ENCODE measurements at regions not wholly inside any gene's neighbourhood (a gene's known extent, or its start where the extent isn't known, plus 50 kb on each side); places are given as distances from the start of the nearest gene placed in this dataset.
A peak's percentile ranks its signal among the peaks of the same experiment; 100 is the strongest.

DNA sequence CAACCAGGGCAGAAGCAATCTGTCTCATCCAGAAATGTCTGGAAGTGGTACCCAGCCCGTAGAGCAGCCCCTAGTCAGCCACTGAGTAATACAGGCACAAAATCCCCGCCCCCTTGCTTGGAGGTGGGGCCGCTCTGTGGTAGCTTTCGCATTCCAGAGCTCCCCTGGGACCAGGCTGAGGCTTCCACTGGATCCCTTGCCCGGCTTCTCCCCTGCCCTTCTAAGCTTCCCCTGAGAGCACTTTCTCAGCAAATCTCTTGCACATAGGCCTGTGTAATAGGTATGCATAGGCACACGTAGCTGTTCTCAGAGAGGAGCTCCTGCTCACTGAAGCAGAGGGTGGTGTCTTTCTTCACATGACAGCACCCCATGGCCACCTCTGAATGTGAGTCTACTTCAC is 144.2 kb downstream of the BMS1 start:
- no peak overlapping the region for H3T11ph ChIP-seq (ENCODE audit: low read length)
- no peak overlapping the region for H3K4ac ChIP-seq (ENCODE audit: low read depth, low read length)
- no peak overlapping the region for H2BK12ac ChIP-seq (ENCODE audit: insufficient read length, low read depth, low read length)
- no peak overlapping the region for H4K5ac ChIP-seq (ENCODE audit: insufficient read length, low read depth, low read length)
- 0 out of 5 replicates have a peak overlapping the region, but pooled peaks of 1 of the 2 experiments have one; percentile 38 for H3K4me3 Mint-ChIP-seq
- H2AK5ac ChIP-seq (ENCODE audit: insufficient read length, low read length), result no peak overlapping the region
- H3K27ac ChIP-seq (ENCODE audit: insufficient read length, low read depth, low read length), result no peak overlapping the region
- H4K8ac ChIP-seq (replicated peaks; ENCODE audit: insufficient read length, low read depth, low read length), result no peak overlapping the region
- H3K79me2 ChIP-seq (ENCODE audit: insufficient read depth, low read length), result no peaks in the 10 kb centered on the region
- peaks cover 2% of the 10 kb centered on the region for H3K4me1 ChIP-seq (ENCODE audit: insufficient read depth, low read length)
- H2BK120ac ChIP-seq (ENCODE audit: low read depth, low read length, poor library complexity, severe bottlenecking), result no peak overlapping the region
- H3K18ac ChIP-seq (ENCODE audit: insufficient read length, low read depth, low read length), result no peak overlapping the region
- no peak overlapping the region for H3K9ac ChIP-seq (ENCODE audit: extremely low read depth, insufficient read length, low read length)
- H3K4me1 Mint-ChIP-seq, result peaks cover 32 to 41% of the 10 kb centered on the region in 2 experiments
- no peak overlapping the region for H3K56ac ChIP-seq (ENCODE audit: insufficient read length, low read depth, low read length)
- no peak overlapping the region for H3K14ac ChIP-seq (ENCODE audit: insufficient read depth, low read length)
- H3K23me2 ChIP-seq (ENCODE audit: insufficient read length, low read depth, low read length, poor library complexity, severe bottlenecking), result no peaks in the 10 kb centered on the region
- no peaks in the 10 kb centered on the region for H3K9me3 ChIP-seq (ENCODE audit: control insufficient read depth, low read depth, low read length)
- H3K36me3 Mint-ChIP-seq (ENCODE audit: insufficient read depth in 1 of 3, low read depth in 3 of 3), result no peaks in the 10 kb centered on the region; a peak in 1 of 7 replicates
- peak overlapping the region; percentile 4 for H3K4me2 ChIP-seq (ENCODE audit: insufficient read depth, insufficient read length, low read length)
- H3K27me3 ChIP-seq (ENCODE audit: insufficient read depth, low read length), result no peaks in the 10 kb centered on the region
- no peak overlapping the region for H3K23ac ChIP-seq (ENCODE audit: insufficient read length, low read depth, low read length)
- H2BK15ac ChIP-seq (ENCODE audit: low read depth, low read length), result no peak overlapping the region
- no peak overlapping the region for H4K91ac ChIP-seq (ENCODE audit: insufficient read length, low read depth, low read length)
- no peaks in the 10 kb centered on the region; a peak in 1 of 5 replicates for H3K9me3 Mint-ChIP-seq
- H2BK5ac ChIP-seq (ENCODE audit: insufficient read length, low read length), result no peak overlapping the region
- H4K20me1 ChIP-seq (ENCODE audit: control insufficient read depth, insufficient read depth, insufficient read length), result no peaks in the 10 kb centered on the region
- TF ChIP-seq, protein P1, sequence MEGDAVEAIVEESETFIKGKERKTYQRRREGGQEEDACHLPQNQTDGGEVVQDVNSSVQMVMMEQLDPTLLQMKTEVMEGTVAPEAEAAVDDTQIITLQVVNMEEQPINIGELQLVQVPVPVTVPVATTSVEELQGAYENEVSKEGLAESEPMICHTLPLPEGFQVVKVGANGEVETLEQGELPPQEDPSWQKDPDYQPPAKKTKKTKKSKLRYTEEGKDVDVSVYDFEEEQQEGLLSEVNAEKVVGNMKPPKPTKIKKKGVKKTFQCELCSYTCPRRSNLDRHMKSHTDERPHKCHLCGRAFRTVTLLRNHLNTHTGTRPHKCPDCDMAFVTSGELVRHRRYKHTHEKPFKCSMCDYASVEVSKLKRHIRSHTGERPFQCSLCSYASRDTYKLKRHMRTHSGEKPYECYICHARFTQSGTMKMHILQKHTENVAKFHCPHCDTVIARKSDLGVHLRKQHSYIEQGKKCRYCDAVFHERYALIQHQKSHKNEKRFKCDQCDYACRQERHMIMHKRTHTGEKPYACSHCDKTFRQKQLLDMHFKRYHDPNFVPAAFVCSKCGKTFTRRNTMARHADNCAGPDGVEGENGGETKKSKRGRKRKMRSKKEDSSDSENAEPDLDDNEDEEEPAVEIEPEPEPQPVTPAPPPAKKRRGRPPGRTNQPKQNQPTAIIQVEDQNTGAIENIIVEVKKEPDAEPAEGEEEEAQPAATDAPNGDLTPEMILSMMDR (conservative IDR thresholded peaks at IDR 0.05), result no peak
- H3K79me1 ChIP-seq (ENCODE audit: insufficient read depth, low read depth, low read length, poor library complexity, severe bottlenecking), result no peaks in the 10 kb centered on the region
- DNase-seq, result peak; percentile 65
- H3K27me3 Mint-ChIP-seq (ENCODE audit: low read depth), result peaks cover 24% of the 10 kb centered on the region
- H2AFZ ChIP-seq (ENCODE audit: low read length), result no peak overlapping the region
- WGBS (ENCODE audit: extremely low coverage, insufficient read length, low lambda C conversion rate), result no CpG with 5 or more reads among the region's 6 CpGs
- H3K27ac Mint-ChIP-seq, result no peak overlapping the region
- no peak overlapping the region for H2BK20ac ChIP-seq (ENCODE audit: low read depth, low read length, poor library complexity, severe bottlenecking)

All from H9 (cell line).